Esophagus squamous epithelium (tissue), 5 donors: ENCODE measurements at regions not wholly inside any gene's neighbourhood (a gene's known extent, or its start where the extent isn't known, plus 50 kb on each side); places are given as distances from the start of the nearest gene placed in this dataset.

Experiments used
- DNase-seq: peaks from one replicate; lab custom pipeline; 2025; lab: John Stamatoyannopoulos, UW
- H3K27ac ChIP-seq, 4 donors: fragments of 200-600 bp; sonication (generic); one replicate each; pipeline ENCODE4 v1.5.1; 2016 to 2019; ENCODE audit warnings: mild to moderate bottlenecking in 1 of 4
- H3K27me3 ChIP-seq, 4 donors: fragments of 200-600 bp; sonication (generic); 1 replicate in 3 of 4; 2 replicates in 1 of 4; pipeline versions ENCODE4 v1.5.1 to v1.6.0; 2017 to 2021; ENCODE audit warnings: antibody characterized with exemption in 1 of 4
- H3K36me3 ChIP-seq, 3 donors: fragments of 200-600 bp; sonication (generic); one replicate each; pipeline ENCODE4 v1.5.1; 2016 to 2019
- H3K4me1 ChIP-seq, 3 donors: fragments of 200-600 bp; sonication (generic); one replicate each; pipeline ENCODE4 v1.5.1; 2017 to 2019
- H3K4me3 ChIP-seq, 4 donors: fragments of 200-600 bp; sonication (generic); 1 replicate in 3 of 4; 2 replicates in 1 of 4; pipeline ENCODE4 v1.5.1; 2016 to 2019; ENCODE audit warnings: mild to moderate bottlenecking in 2 of 4, moderate library complexity in 1 of 4
- H3K9me3 ChIP-seq, 3 donors: fragments of 200-600 bp; sonication (generic); one replicate each; pipeline ENCODE4 v1.5.1; 2016 to 2019
- CTCF ChIP-seq, 6 experiments: fragments of 450-650 bp in 4 of 6; fragments of 200-600 bp in 2 of 6; sonication (generic) in 2 of 6; IDR thresholded peaks; one replicate each; pipeline ENCODE4 v1.5.1; 2016 to 2019; ENCODE audit warnings: antibody characterized with exemption in 6 of 6, mild to moderate bottlenecking in 4 of 6, moderate library complexity in 4 of 6
- POLR2A ChIP-seq, 4 donors: fragments of 450-650 bp; IDR thresholded peaks; one replicate each; pipeline ENCODE4 v1.6.1; 2017; ENCODE audit warnings: antibody characterized with exemption in 4 of 4, mild to moderate bottlenecking in 4 of 4, moderate library complexity in 3 of 4
- WGBS, 2 donors: methylation state at CpG; one replicate each; pipeline ENCODE4 v1.1.5; 2018; 5-methylcytosine and 5-hydroxymethylcytosine counted together
- intact Hi-C: fragments of 100-400 bp; cut with DNase I; formaldehyde crosslinking; loops from one replicate; pipeline ENCODE4 v1.15.0; 2022
- donor health status: DM: yes; HTN: yes; CAD: no.

DNA sequence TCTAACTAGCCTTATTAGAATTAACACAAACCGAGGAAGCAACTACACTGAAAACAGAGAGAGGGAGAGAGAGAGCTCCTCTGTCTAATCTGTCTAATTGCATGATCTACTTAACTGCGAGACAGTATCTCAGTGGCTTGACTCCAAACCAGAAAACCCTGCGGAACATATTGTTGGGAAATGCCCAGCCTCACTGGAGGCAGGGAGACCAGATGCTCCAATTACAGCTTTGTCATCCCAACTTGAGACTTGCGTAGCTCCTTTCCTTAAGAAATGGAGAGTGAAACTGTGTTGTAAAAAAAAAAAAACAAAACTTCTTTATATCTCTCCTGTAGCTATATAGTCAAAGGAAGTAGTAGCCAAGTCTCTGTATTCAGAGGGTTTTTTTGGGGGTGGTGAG, 52.0 kb upstream of the ZNRF2 start:
- 81 to 92% methylated on average over 4 of the region's 4 CpGs for WGBS, 2 donors

More for the DNA sequence above, 52.0 kb upstream of the ZNRF2 start:
- H3K4me1 ChIP-seq, result no peaks in the 10 kb centered on the region
- no peaks in the 10 kb centered on the region for H3K9me3 ChIP-seq
- no peak overlapping the region for H3K27ac ChIP-seq
- no peaks in the 10 kb centered on the region for H3K27me3 ChIP-seq
- no peak overlapping the region for H3K4me3 ChIP-seq
- intact Hi-C loops, result no loop called here
- H3K36me3 ChIP-seq, result no peaks in the 10 kb centered on the region
- TF ChIP-seq POLR2A (IDR thresholded peaks at IDR 0.05) (no peak), CTCF (IDR thresholded peaks at IDR 0.05) (no peak)
- no peak for DNase-seq
